NCI-H510A treated with DMSO at 0.1 percent for 48 hours (cell line): ENCODE measurements at regions not wholly inside any gene's neighbourhood (a gene's known extent, or its start where the extent isn't known, plus 50 kb on each side); places are given as distances from the start of the nearest gene placed in this dataset.
"Not testable (repeated sequence)": the region's sequence is repeated elsewhere in the genome, so short reads cannot be mapped to it uniquely, and the experiment has no call there.

ENCODE experiments used
- DNase-seq: peaks from one replicate; lab custom pipeline; 2025; lab: John Stamatoyannopoulos, UW

GRCh38 chr10:109067031-109067430 lies 856.3 kb downstream of the XPNPEP1 start:
- DNase-seq = no peak

- DNase-seq = no peak
Observed at GRCh38 chr10:109065821-109066220, 857.5 kb downstream of the XPNPEP1 start.

- DNase-seq = no peak
Observed at GRCh38 chr10:109062371-109062770, 860.9 kb downstream of the XPNPEP1 start.

GRCh38 chr10:109055243-109055642 lies 868.1 kb downstream of the XPNPEP1 start:
- DNase-seq = no peak

GRCh38 chr10:109047856-109048255 lies 875.5 kb downstream of the XPNPEP1 start:
- DNase-seq = no peak

- not testable (repeated sequence) for DNase-seq
Observed at GRCh38 chr10:109046427-109046826, 876.9 kb downstream of the XPNPEP1 start.

GRCh38 chr10:109040622-109041021 lies 882.7 kb downstream of the XPNPEP1 start:
- DNase-seq = no peak

- DNase-seq = no peak
Observed at GRCh38 chr10:109037978-109038377, 885.3 kb downstream of the XPNPEP1 start.

GRCh38 chr10:109030581-109031210 lies 892.6 kb downstream of the XPNPEP1 start:
- DNase-seq = no peak

GRCh38 chr10:109029870-109030269 lies 893.4 kb downstream of the XPNPEP1 start:
- DNase-seq = no peak

- no peak for DNase-seq
Observed at GRCh38 chr10:109027534-109028185, 895.7 kb downstream of the XPNPEP1 start.

GRCh38 chr10:109025172-109025571 lies 898.1 kb downstream of the XPNPEP1 start:
- no peak for DNase-seq

- DNase-seq = no peak
Observed at GRCh38 chr10:109022417-109023049, 900.8 kb downstream of the XPNPEP1 start.

GRCh38 chr10:109019001-109019424 lies 904.3 kb downstream of the XPNPEP1 start:
- DNase-seq = no peak

- no peak for DNase-seq
Observed at GRCh38 chr10:109007514-109007913, 915.8 kb downstream of the XPNPEP1 start.

GRCh38 chr10:108990441-108990840 lies 932.9 kb downstream of the XPNPEP1 start:
- DNase-seq = no peak

GRCh38 chr10:108989976-108990375 lies 933.3 kb downstream of the XPNPEP1 start:
- DNase-seq = no peak

GRCh38 chr10:108982159-108982558 lies 941.2 kb downstream of the XPNPEP1 start:
- no peak for DNase-seq

GRCh38 chr10:108980869-108981268 lies 942.4 kb downstream of the XPNPEP1 start:
- no peak for DNase-seq

- DNase-seq = no peak
Observed at GRCh38 chr10:108975459-108976058, 947.8 kb downstream of the XPNPEP1 start.

- no peak for DNase-seq
Observed at GRCh38 chr10:108970016-108970415, 953.3 kb downstream of the XPNPEP1 start.

- no peak for DNase-seq
Observed at GRCh38 chr10:108966411-108966810, 956.9 kb downstream of the XPNPEP1 start.

GRCh38 chr10:108966005-108966404 lies 957.3 kb downstream of the XPNPEP1 start:
- DNase-seq = no peak
